GM18517 (cell line): ENCODE measurements at regions not wholly inside any gene's neighbourhood (a gene's known extent, or its start where the extent isn't known, plus 50 kb on each side); places are given as distances from the start of the nearest gene placed in this dataset.
"Not testable (repeated sequence)": the region's sequence is repeated elsewhere in the genome, so short reads cannot be mapped to it uniquely, and the experiment has no call there.

Experiments used
- ATAC-seq: cut with Tn5 transposase; IDR thresholded peaks from one replicate; pipeline ENCODE4 v1.9.1; 2021; ENCODE audit warnings: mild to moderate bottlenecking, moderate library complexity; ENCODE audit not compliant: unreplicated experiment

DNA sequence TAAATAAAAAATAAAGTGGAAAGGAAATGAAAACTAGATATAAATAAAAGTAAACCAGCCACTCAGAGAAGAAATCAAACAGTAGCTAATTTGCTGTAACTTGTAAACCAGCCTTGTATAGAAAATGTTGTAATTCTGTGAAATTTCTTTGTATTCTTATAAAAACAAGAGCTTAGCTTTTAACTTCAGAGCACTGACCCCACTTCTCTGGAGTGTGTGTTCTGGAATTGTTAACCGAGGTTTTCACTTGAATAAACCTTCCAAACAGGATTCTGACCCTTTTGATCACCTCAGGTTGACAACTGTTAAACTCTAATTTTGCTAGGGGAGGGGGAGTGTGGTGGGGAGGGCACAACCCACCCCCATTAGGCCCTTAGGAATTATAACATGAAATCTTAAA is 151.9 kb upstream of the TRIM24 start:
- ATAC-seq: no peak

GRCh38 chr7:138309186-138309585 is 150.9 kb upstream of the TRIM24 start:
- no peak for ATAC-seq

- no peak for ATAC-seq
Measured at GRCh38 chr7:138313829-138314178, 146.3 kb upstream of the TRIM24 start.

- peak; percentile 98 for ATAC-seq
Measured at GRCh38 chr7:138316421-138317043, 143.5 kb upstream of the TRIM24 start.

GRCh38 chr7:138317044-138317596 is 142.9 kb upstream of the TRIM24 start:
- ATAC-seq: no peak

GRCh38 chr7:138324941-138325340 is 135.1 kb upstream of the TRIM24 start:
- no peak for ATAC-seq

DNA sequence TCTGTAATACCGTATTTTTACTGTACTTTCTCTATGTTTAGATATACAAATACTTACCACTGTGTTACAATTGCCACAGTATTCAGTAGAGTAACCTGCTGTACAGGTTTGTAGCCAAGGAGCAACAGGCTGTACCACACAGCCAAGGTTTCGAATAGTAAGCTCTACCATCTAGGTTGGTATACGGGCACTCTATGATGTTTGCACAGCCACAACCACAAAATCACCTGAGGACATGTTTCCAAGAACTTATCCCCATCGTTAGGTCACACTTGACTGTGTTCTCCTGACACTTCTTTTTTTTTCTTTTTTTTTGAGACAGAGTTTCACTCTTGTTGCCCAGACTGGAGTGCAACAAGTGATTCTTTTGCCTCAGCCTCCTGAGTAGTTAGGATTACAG is 134.6 kb upstream of the TRIM24 start:
- ATAC-seq: no peak

- ATAC-seq: no peak
Measured at GRCh38 chr7:138328215-138328614, 131.8 kb upstream of the TRIM24 start.

DNA sequence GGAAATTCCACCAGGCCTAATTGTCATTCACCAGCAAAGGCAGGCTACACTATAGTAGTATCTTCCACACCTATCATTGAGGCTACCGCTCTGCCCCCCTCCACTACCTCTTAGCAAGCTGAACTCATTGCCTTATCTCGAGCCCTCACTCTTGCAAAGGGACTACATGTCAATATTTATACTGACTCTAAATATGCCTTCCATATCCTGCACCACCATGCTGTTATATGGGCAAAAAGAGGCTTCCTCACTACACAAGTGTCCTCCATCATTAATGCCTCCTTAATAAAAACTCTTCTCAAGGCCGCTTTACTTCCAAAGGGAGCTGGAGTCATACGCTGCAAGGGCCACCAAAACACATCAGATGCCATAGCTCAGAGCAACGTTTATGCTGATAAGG is 127.2 kb upstream of the TRIM24 start:
- not testable (repeated sequence) for ATAC-seq

DNA sequence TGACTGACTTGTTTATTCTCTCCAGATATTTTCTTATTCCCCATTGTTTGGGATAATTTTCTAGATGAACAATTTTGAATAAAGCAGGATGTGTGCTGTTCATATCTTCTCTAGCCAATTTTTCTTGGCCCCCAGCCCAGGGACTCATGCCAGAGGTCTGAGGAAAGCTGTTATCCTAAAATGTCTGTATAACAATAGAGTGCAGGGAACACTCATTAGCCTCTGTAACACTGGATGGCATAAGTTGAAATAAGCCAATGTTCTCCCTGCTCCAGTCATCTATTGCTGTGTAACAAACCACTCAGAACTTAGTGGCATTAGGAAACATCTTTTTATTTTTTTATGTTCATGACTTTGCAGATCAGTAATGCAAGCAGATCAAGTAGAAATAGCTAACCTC is 121.7 kb upstream of the TRIM24 start:
- ATAC-seq: no peak

DNA sequence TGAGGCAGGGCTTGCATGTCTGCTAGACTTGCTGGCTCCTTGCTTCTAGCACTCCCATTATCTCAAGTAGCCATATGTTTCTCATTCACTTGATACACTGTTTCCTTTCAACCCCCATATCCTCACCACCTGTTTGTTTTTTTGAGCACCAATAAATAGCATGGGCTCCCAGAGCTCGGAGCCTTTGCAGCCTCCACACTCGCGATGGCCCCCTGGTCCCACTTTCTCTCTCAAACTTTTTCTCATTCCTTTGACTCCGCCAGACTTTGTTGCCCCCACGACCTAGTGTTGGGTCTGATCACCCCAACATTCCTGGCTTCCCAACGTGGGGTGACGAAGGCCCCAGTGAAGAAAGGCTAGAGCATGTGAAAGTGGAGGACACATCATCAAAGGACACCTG is 120.8 kb upstream of the TRIM24 start:
- not testable (repeated sequence) for ATAC-seq

- ATAC-seq: no peak
Measured at GRCh38 chr7:138342990-138343389, 117.1 kb upstream of the TRIM24 start.

GRCh38 chr7:138345567-138345966 is 114.5 kb upstream of the TRIM24 start:
- ATAC-seq: no peak

DNA sequence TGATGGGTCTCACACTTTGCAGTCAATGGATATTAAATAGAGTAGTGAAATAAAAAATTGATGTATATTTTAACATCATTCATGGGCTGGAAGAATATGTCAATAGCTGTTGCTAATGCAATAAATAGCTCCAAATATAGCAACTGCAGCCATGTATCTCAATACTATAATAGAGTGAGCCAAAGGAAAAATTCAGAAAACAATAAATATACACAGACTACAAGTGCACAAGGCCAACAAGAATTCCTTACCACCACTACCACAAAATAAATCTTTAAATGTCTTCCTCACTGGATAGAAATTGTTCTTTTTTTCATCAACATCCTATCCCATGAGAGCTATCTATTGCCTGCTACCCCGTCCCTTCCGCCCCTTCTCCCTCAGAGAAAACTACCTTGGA is 113.1 kb upstream of the TRIM24 start:
- ATAC-seq: no peak

DNA sequence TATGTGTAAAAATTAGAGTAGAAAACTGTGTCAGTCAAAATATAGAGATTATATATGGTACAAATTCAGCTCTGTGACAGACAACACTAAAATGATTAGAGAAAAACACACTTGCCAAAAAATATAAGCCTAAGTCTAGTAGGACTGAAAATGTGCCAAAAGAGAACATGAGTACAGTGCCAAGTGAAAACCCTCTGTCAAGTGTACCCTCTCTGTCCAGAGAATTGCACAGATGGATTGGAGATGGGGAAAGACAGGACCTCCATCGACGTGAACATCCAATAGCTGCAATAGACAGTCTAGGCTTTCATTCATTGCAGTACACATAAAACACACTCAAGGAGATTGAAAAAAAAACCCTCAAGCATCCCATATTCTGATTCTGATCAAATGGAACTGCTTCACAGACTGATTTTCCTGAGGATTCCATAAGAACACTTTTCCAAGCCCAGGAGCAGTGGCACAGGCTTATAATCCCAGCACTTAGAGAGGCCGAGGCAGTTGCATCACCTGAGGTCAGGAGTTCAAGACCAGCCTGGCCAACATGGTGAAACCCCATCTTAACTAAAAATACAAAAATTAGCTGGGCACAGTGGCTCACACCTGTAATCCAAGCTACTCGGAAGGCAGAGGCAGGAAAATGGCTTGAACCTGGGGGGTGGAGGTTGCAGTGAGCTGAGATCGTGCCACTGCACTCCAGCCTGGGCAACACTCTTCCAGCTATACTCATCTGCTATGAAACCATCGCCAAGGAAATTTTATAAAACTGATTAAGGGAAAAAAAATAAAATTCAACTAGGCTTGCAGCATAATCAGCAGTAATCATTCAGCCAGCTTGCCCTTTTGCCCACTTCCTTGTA is 110.0 kb upstream of the TRIM24 start:
- ATAC-seq: no peak

GRCh38 chr7:138350701-138351357 is 109.2 kb upstream of the TRIM24 start:
- ATAC-seq: no peak

DNA sequence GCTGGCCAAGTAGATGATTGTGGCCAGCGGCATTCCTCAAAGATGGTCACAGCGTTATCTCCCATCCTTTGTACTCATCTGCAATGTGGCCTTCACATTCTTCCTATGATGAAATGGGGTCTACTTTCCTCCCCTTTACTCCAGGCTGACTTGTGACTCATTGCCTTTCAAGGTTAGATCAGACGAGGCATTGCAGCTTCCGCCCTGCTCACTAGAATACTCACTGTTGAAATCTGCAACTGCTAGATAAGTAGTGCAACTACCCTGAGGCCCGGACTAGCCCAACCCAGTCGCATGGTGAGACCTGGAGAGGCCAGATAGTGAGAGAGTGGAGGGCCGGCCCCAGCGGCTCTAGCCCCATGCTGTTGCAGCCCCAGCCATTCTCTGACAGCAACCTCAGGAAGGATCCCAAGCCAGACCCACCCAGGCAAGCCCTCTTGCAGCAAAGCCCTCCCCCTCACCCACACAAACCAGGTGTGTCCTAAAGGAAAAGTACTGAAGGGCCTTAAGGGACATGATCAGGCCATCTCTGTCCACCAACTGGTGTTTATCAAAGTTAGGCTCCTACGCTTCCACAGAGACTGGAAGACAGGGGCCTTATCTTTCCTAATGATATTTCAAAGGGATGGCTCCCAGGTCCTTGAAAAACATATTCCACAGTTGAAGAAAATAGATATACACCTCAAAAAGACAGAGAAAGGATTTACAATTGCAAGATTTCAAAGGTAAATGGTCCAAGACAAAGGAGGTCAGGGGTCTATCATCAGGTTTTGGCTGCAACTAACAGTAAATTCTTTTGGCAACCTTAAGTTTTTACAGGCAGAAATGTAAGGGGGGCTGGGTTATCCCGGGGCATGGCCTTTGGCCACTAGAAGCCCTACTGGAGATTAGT is 107.2 kb upstream of the TRIM24 start:
- no peak for ATAC-seq

- no peak for ATAC-seq
Measured at GRCh38 chr7:138354066-138354465, 106.0 kb upstream of the TRIM24 start.

GRCh38 chr7:138355254-138355653 is 104.8 kb upstream of the TRIM24 start:
- no peak for ATAC-seq

GRCh38 chr7:138358850-138359341 is 101.2 kb upstream of the TRIM24 start:
- ATAC-seq: no peak
